ENCODE measurements at regions not wholly inside any gene's neighbourhood (a gene's known extent, or its start where the extent isn't known, plus 50 kb on each side); places are given as distances from the start of the nearest gene placed in this dataset.

DNA sequence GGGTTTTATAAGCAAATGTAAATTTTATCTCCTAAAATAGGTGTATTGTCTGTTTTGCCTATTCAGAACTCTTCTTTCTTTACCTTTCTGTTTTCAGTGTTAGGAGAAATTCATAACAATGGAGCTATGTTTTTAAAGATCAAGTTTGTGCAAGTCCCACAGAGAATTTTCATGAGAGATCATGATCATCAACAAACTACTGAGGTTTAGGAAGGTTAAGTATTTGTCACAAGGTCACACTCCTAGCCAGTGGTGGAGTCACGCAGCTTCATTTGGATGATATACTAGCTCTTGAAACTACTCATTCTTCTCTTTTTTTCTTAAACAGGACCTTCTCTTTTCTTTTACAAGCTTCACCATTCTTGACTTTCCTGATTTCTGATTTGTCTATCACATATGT is 892.6 kb upstream of the FRG1 start:
- TF ChIP-seq POLR2A (IDR thresholded peaks at IDR 0.05): no peak
- TF ChIP-seq CTCF (IDR thresholded peaks at IDR 0.05): no peak
- WGBS, 2 donors: 70 to 93% methylated on average over 1 of the region's 1 CpG
- intact Hi-C loops (cut with DNase I; ENCODE audit: low total_unique reads): no loop called here
- no peak for DNase-seq (ENCODE audit: low spot score in 2 of 2)
- H3K4me3 ChIP-seq (ENCODE audit: low read depth, poor library complexity, severe bottlenecking): no peak overlapping the region

DNA sequence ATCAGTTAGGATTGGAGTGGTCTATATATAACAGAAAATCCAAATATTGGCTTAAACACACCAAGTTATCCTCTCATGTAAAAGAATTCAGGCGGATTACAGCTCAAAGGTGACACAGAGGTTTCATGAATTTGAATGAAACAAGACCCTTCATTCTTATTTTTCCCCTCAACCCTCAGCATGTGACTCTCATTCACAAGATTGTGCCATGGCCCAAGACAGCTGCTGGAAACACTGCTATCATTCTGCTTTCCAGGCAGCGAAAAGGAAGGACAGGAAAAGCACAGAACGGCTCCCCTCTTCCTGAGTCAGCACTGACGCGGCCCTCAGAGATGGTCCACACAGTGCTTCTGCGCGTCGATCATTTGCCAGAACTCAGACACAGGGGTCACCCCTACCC is 891.0 kb upstream of the FRG1 start:
- 77 to 83% methylated on average over 8 of the region's 8 CpGs for WGBS, 2 donors
- DNase-seq (ENCODE audit: low spot score in 2 of 2): no peak
- TF ChIP-seq CTCF (IDR thresholded peaks at IDR 0.05): no peak
- TF ChIP-seq POLR2A (IDR thresholded peaks at IDR 0.05): no peak
- no peak overlapping the region for H3K4me3 ChIP-seq (ENCODE audit: low read depth, poor library complexity, severe bottlenecking)
- intact Hi-C loops (cut with DNase I; ENCODE audit: low total_unique reads): no loop called here

- TF ChIP-seq CTCF (IDR thresholded peaks at IDR 0.05) (no peak), POLR2A (IDR thresholded peaks at IDR 0.05) (no peak)
- no peak overlapping the region for H3K4me3 ChIP-seq (ENCODE audit: low read depth, poor library complexity, severe bottlenecking)
- no peak for DNase-seq (ENCODE audit: low spot score in 2 of 2)
- intact Hi-C loops (cut with DNase I; ENCODE audit: low total_unique reads): no loop called here
- 23 to 32% methylated on average over 8 of the region's 8 CpGs for WGBS, 2 donors
Measured at GRCh38 chr4:189050643-189051042, 890.0 kb upstream of the FRG1 start.

DNA sequence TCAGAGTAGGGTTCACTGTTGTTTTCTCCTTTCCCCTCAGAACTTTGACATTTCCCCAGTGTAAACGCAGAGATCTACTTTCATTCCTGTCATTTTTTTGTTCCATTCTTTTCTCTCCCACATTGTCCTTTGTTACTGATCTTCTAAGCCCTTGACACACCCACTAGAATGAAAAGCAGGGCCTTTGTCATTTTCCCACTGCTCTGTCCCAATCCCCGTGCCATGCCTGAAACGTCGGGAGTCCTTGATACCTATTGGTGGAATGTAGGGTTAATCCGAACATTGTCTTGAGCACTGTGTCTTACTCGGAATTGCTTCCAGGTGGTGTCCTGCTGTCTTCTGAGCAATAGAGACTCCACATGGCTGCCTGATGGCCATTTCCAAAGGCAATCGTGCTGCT is 887.1 kb upstream of the FRG1 start:
- no peak for DNase-seq (ENCODE audit: low spot score in 2 of 2)
- TF ChIP-seq POLR2A (IDR thresholded peaks at IDR 0.05) (no peak), CTCF (IDR thresholded peaks at IDR 0.05) (no peak)
- H3K4me3 ChIP-seq (ENCODE audit: low read depth, poor library complexity, severe bottlenecking): no peak overlapping the region
- 68 to 78% methylated on average over 7 of the region's 7 CpGs for WGBS, 2 donors
- intact Hi-C loops (cut with DNase I; ENCODE audit: low total_unique reads): no loop called here

- no peak overlapping the region for H3K4me3 ChIP-seq (ENCODE audit: low read depth, poor library complexity, severe bottlenecking)
- intact Hi-C loops (cut with DNase I; ENCODE audit: low total_unique reads): no loop called here
- DNase-seq (ENCODE audit: low spot score in 2 of 2): no peak
- 15 to 30% methylated on average over 1 of the region's 1 CpG for WGBS, 2 donors
- TF ChIP-seq CTCF (IDR thresholded peaks at IDR 0.05): no peak
- no peak for TF ChIP-seq POLR2A (IDR thresholded peaks at IDR 0.05)
Measured at GRCh38 chr4:189060104-189060503, 880.6 kb upstream of the FRG1 start.

- no peak overlapping the region for H3K4me3 ChIP-seq (ENCODE audit: low read depth, poor library complexity, severe bottlenecking)
- WGBS, 2 donors: 71 to 92% methylated on average over 2 of the region's 2 CpGs
- intact Hi-C loops (cut with DNase I; ENCODE audit: low total_unique reads): no loop called here
- no peak for TF ChIP-seq POLR2A (IDR thresholded peaks at IDR 0.05)
- no peak for TF ChIP-seq CTCF (IDR thresholded peaks at IDR 0.05)
- DNase-seq (ENCODE audit: low spot score in 2 of 2): no peak
Measured at GRCh38 chr4:189062047-189062820, 878.4 kb upstream of the FRG1 start.

All from lower leg skin (tissue), 4 donors.